Activated T-cell treated with anti-CD3 and anti-CD28 coated beads, Interleukin-2, amount 50 U/mL, for 24 hours (primary cell): ENCODE measurements at regions not wholly inside any gene's neighbourhood (a gene's known extent, or its start where the extent isn't known, plus 50 kb on each side); places are given as distances from the start of the nearest gene placed in this dataset.
A peak's percentile ranks its signal among the peaks of the same experiment; 100 is the strongest.

Source experiments
- DNase-seq: peaks from one replicate; pipeline ENCODE4 v3.0.0-alpha.2; 2020
- H3K27ac Mint-ChIP-seq: 2 replicates; pipeline ENCODE4 v1.8.0; 2020; ENCODE audit warnings: mild to moderate bottlenecking, mixed read lengths
- H3K27me3 Mint-ChIP-seq: 2 replicates; pipeline ENCODE4 v1.8.0; 2020; ENCODE audit warnings: mixed read lengths
- H3K36me3 Mint-ChIP-seq: 2 replicates; pipeline ENCODE4 v1.8.0; 2020; ENCODE audit warnings: low read depth, mixed read lengths
- H3K4me1 Mint-ChIP-seq: 2 replicates; pipeline ENCODE4 v1.8.0; 2020; ENCODE audit warnings: low read depth, mixed read lengths
- H3K4me3 Mint-ChIP-seq: 2 replicates; pipeline ENCODE4 v1.8.0; 2020; ENCODE audit warnings: mild to moderate bottlenecking, moderate library complexity, mixed read lengths
- H3K9me3 Mint-ChIP-seq: 2 replicates; pipeline ENCODE4 v1.8.0; 2020; ENCODE audit warnings: mixed read lengths

GRCh38 chr22:25358421-25359170 is 139.2 kb downstream of the CRYBB2 start:
- DNase-seq = peak; percentile 21
- no peak overlapping the region for H3K27ac Mint-ChIP-seq
- no peak overlapping the region for H3K4me3 Mint-ChIP-seq
- H3K9me3 Mint-ChIP-seq = no peaks in the 10 kb centered on the region
- H3K36me3 Mint-ChIP-seq = peaks cover 73% of the 10 kb centered on the region
- H3K4me1 Mint-ChIP-seq = no peaks in the 10 kb centered on the region
- no peaks in the 10 kb centered on the region for H3K27me3 Mint-ChIP-seq

GRCh38 chr22:25359601-25360261 is 140.3 kb downstream of the CRYBB2 start:
- H3K9me3 Mint-ChIP-seq = no peaks in the 10 kb centered on the region
- H3K36me3 Mint-ChIP-seq = peaks cover 61% of the 10 kb centered on the region
- no peak overlapping the region for H3K4me3 Mint-ChIP-seq
- no peaks in the 10 kb centered on the region for H3K4me1 Mint-ChIP-seq
- no peak overlapping the region for H3K27ac Mint-ChIP-seq
- no peaks in the 10 kb centered on the region for H3K27me3 Mint-ChIP-seq
- peak; percentile 25 for DNase-seq

- Mint-ChIP-seq H3K4me1 (no peaks in the 10 kb centered on the region), H3K27ac (no peak overlapping the region), H3K9me3 (no peaks in the 10 kb centered on the region), H3K4me3 (no peak overlapping the region), H3K27me3 (no peaks in the 10 kb centered on the region), H3K36me3 (peaks cover 60% of the 10 kb centered on the region)
- peak; percentile 14 for DNase-seq
Measured at GRCh38 chr22:25360411-25360810, 141.0 kb downstream of the CRYBB2 start.

GRCh38 chr22:25360891-25361645 is 141.6 kb downstream of the CRYBB2 start:
- H3K27ac Mint-ChIP-seq = no peak overlapping the region
- H3K9me3 Mint-ChIP-seq = no peaks in the 10 kb centered on the region
- no peaks in the 10 kb centered on the region for H3K27me3 Mint-ChIP-seq
- H3K36me3 Mint-ChIP-seq = peaks cover 54% of the 10 kb centered on the region
- H3K4me3 Mint-ChIP-seq = no peak overlapping the region
- H3K4me1 Mint-ChIP-seq = no peaks in the 10 kb centered on the region
- peak; percentile 16 for DNase-seq

GRCh38 chr22:25361899-25362214 is 142.4 kb downstream of the CRYBB2 start:
- H3K4me3 Mint-ChIP-seq = no peak overlapping the region
- no peaks in the 10 kb centered on the region for H3K9me3 Mint-ChIP-seq
- peaks cover 46% of the 10 kb centered on the region for H3K36me3 Mint-ChIP-seq
- DNase-seq = no peak
- no peaks in the 10 kb centered on the region for H3K4me1 Mint-ChIP-seq
- H3K27me3 Mint-ChIP-seq = no peaks in the 10 kb centered on the region
- H3K27ac Mint-ChIP-seq = no peak overlapping the region

- Mint-ChIP-seq H3K27me3 (no peaks in the 10 kb centered on the region), H3K36me3 (peaks cover 44% of the 10 kb centered on the region), H3K4me3 (no peak overlapping the region), H3K4me1 (peaks cover 2% of the 10 kb centered on the region), H3K9me3 (no peaks in the 10 kb centered on the region), H3K27ac (no peak overlapping the region)
- DNase-seq = peak; percentile 81
Measured at GRCh38 chr22:25362215-25362882, 142.9 kb downstream of the CRYBB2 start.

GRCh38 chr22:25362883-25363240 is 143.4 kb downstream of the CRYBB2 start:
- H3K4me1 Mint-ChIP-seq = peaks cover 2% of the 10 kb centered on the region
- no peak overlapping the region for H3K27ac Mint-ChIP-seq
- H3K4me3 Mint-ChIP-seq = no peak overlapping the region
- H3K27me3 Mint-ChIP-seq = no peaks in the 10 kb centered on the region
- DNase-seq = no peak
- no peaks in the 10 kb centered on the region for H3K9me3 Mint-ChIP-seq
- H3K36me3 Mint-ChIP-seq = peaks cover 45% of the 10 kb centered on the region

GRCh38 chr22:25363474-25363873 is 144.0 kb downstream of the CRYBB2 start:
- Mint-ChIP-seq H3K9me3 (no peaks in the 10 kb centered on the region), H3K4me1 (peaks cover 2% of the 10 kb centered on the region), H3K4me3 (no peak overlapping the region), H3K27ac (no peak overlapping the region), H3K36me3 (peaks cover 44% of the 10 kb centered on the region), H3K27me3 (no peaks in the 10 kb centered on the region)
- no peak for DNase-seq

GRCh38 chr22:25364281-25364680 is 144.8 kb downstream of the CRYBB2 start:
- no peaks in the 10 kb centered on the region for H3K9me3 Mint-ChIP-seq
- DNase-seq = no peak
- no peak overlapping the region for H3K4me3 Mint-ChIP-seq
- H3K27ac Mint-ChIP-seq = no peak overlapping the region
- H3K4me1 Mint-ChIP-seq = peaks cover 2% of the 10 kb centered on the region
- H3K36me3 Mint-ChIP-seq = peaks cover 38% of the 10 kb centered on the region
- no peaks in the 10 kb centered on the region for H3K27me3 Mint-ChIP-seq

- no peaks in the 10 kb centered on the region for H3K9me3 Mint-ChIP-seq
- H3K27ac Mint-ChIP-seq = no peak overlapping the region
- peaks cover 36% of the 10 kb centered on the region for H3K36me3 Mint-ChIP-seq
- no peak overlapping the region for H3K4me3 Mint-ChIP-seq
- no peaks in the 10 kb centered on the region for H3K27me3 Mint-ChIP-seq
- no peak for DNase-seq
- H3K4me1 Mint-ChIP-seq = peaks cover 2% of the 10 kb centered on the region
Measured at GRCh38 chr22:25364736-25365241, 145.3 kb downstream of the CRYBB2 start.

GRCh38 chr22:25365491-25366261 is 146.2 kb downstream of the CRYBB2 start:
- peaks cover 31% of the 10 kb centered on the region for H3K36me3 Mint-ChIP-seq
- H3K4me1 Mint-ChIP-seq = peaks cover 2% of the 10 kb centered on the region
- DNase-seq = no peak

GRCh38 chr22:25366408-25366807 is 147.0 kb downstream of the CRYBB2 start:
- H3K27me3 Mint-ChIP-seq = no peaks in the 10 kb centered on the region
- no peaks in the 10 kb centered on the region for H3K9me3 Mint-ChIP-seq
- no peak overlapping the region for H3K4me3 Mint-ChIP-seq
- peaks cover 38% of the 10 kb centered on the region for H3K36me3 Mint-ChIP-seq
- peaks cover 2% of the 10 kb centered on the region for H3K4me1 Mint-ChIP-seq
- no peak overlapping the region for H3K27ac Mint-ChIP-seq
- DNase-seq = no peak

More at GRCh38 chr22:25365491-25366261, 146.2 kb downstream of the CRYBB2 start:
- Mint-ChIP-seq H3K4me3 (no peak overlapping the region), H3K27ac (no peak overlapping the region), H3K9me3 (no peaks in the 10 kb centered on the region), H3K27me3 (no peaks in the 10 kb centered on the region)

- Mint-ChIP-seq H3K36me3 (peaks cover 37% of the 10 kb centered on the region), H3K27ac (peak overlapping the region; percentile 55), H3K4me3 (no peak overlapping the region), H3K27me3 (no peaks in the 10 kb centered on the region), H3K4me1 (peaks cover 2% of the 10 kb centered on the region), H3K9me3 (no peaks in the 10 kb centered on the region)
- no peak for DNase-seq
Measured at GRCh38 chr22:25366876-25367466, 147.5 kb downstream of the CRYBB2 start.
